ENCODE measurements at regions not wholly inside any gene's neighbourhood (a gene's known extent, or its start where the extent isn't known, plus 50 kb on each side); places are given as distances from the start of the nearest gene placed in this dataset.

DNA sequence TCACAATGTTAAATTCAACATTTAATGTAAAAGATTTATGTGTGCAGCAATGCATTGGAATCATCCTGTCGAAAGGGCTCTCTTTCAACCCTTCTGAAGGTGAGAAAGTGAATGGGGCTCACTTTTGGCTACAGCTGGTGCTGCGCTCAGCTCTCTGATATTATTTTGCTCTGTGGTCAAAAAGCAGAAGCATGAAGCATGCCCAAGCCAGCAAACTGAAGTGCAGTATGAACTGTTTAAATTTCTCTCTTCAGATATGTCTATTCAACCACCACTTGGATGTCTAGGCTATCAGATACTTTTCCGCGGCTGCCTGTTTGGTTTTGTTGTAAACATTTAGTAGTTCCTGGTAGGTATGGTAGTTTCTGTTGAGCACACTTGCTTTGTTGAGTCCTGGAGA lies 216.9 kb upstream of the TMPRSS15 start:
- no peaks in the 10 kb centered on the region for H3K27me3 ChIP-seq (ENCODE audit: control insufficient read depth, insufficient read depth, low read length, poor library complexity, severe bottlenecking)
- H3K27ac ChIP-seq (ENCODE audit: low read depth, low read length): no peak overlapping the region
- no peak for DNase-seq
- 70 to 81% methylated on average over 2 to 4 of the region's 4 CpGs for WGBS, 2 experiments (ENCODE audit: insufficient coverage in 1 of 2, insufficient read length in 1 of 2)
- Mint-ChIP-seq H3K27me3 (ENCODE audit: insufficient read depth) (no peaks in the 10 kb centered on the region), H3K36me3 (ENCODE audit: low read depth) (no peaks in the 10 kb centered on the region), H3K27ac (no peak overlapping the region), H3K4me1 (peaks cover 14% of the 10 kb centered on the region), H3K9me3 (no peaks in the 10 kb centered on the region), H3K4me3 (no peak overlapping the region)
- no peak overlapping the region for H3K9ac ChIP-seq (ENCODE audit: extremely low read depth, low read length, poor library complexity, severe bottlenecking)
- H3K4me3 ChIP-seq (ENCODE audit: low read length): no peak overlapping the region
- no peaks in the 10 kb centered on the region for H3K36me3 ChIP-seq (ENCODE audit: control insufficient read depth, insufficient read depth, low read length)
- H3K9me3 ChIP-seq (ENCODE audit: control insufficient read depth, low read length): no peaks in the 10 kb centered on the region
- H3K4me1 ChIP-seq (ENCODE audit: control insufficient read depth, insufficient read depth, low read length): no peaks in the 10 kb centered on the region
- TF ChIP-seq, protein P1, sequence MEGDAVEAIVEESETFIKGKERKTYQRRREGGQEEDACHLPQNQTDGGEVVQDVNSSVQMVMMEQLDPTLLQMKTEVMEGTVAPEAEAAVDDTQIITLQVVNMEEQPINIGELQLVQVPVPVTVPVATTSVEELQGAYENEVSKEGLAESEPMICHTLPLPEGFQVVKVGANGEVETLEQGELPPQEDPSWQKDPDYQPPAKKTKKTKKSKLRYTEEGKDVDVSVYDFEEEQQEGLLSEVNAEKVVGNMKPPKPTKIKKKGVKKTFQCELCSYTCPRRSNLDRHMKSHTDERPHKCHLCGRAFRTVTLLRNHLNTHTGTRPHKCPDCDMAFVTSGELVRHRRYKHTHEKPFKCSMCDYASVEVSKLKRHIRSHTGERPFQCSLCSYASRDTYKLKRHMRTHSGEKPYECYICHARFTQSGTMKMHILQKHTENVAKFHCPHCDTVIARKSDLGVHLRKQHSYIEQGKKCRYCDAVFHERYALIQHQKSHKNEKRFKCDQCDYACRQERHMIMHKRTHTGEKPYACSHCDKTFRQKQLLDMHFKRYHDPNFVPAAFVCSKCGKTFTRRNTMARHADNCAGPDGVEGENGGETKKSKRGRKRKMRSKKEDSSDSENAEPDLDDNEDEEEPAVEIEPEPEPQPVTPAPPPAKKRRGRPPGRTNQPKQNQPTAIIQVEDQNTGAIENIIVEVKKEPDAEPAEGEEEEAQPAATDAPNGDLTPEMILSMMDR (conservative IDR thresholded peaks at IDR 0.05): no peak

DNA sequence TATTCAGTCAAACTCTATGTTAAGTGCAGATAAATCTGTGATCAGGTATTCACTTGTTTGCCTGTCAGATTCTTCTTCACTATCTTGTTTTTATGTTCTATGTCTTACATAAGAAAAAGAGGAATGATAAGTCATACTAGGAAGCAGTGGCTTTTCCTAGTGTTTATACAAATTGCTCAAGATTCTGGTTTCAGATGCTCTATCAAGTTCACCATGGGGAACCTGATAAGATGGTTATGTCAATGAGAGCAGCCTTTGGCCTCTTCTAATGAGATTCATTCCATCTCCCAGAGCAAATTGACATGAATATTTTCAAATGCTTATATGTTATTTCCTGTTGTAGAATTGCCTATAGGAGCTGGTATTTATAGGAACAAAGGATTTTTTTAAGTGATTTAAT lies 218.8 kb upstream of the TMPRSS15 start:
- Histone ChIP-seq H3K27me3 (ENCODE audit: control insufficient read depth, insufficient read depth, low read length, poor library complexity, severe bottlenecking) (no peaks in the 10 kb centered on the region), H3K4me3 (ENCODE audit: low read length) (no peak overlapping the region), H3K27ac (ENCODE audit: low read depth, low read length) (no peak overlapping the region), H3K4me1 (ENCODE audit: control insufficient read depth, insufficient read depth, low read length) (no peaks in the 10 kb centered on the region), H3K9ac (ENCODE audit: extremely low read depth, low read length, poor library complexity, severe bottlenecking) (no peak overlapping the region), H3K9me3 (ENCODE audit: control insufficient read depth, low read length) (no peaks in the 10 kb centered on the region), H3K36me3 (ENCODE audit: control insufficient read depth, insufficient read depth, low read length) (no peaks in the 10 kb centered on the region)
- no peaks in the 10 kb centered on the region for H3K9me3 Mint-ChIP-seq
- no peaks in the 10 kb centered on the region for H3K36me3 Mint-ChIP-seq (ENCODE audit: low read depth)
- H3K27me3 Mint-ChIP-seq (ENCODE audit: insufficient read depth): no peaks in the 10 kb centered on the region
- no peak overlapping the region for H3K27ac Mint-ChIP-seq
- H3K4me3 Mint-ChIP-seq: no peak overlapping the region
- TF ChIP-seq, protein P1 (conservative IDR thresholded peaks at IDR 0.05): no peak
- no peak for DNase-seq
- H3K4me1 Mint-ChIP-seq: peaks cover 14% of the 10 kb centered on the region

DNA sequence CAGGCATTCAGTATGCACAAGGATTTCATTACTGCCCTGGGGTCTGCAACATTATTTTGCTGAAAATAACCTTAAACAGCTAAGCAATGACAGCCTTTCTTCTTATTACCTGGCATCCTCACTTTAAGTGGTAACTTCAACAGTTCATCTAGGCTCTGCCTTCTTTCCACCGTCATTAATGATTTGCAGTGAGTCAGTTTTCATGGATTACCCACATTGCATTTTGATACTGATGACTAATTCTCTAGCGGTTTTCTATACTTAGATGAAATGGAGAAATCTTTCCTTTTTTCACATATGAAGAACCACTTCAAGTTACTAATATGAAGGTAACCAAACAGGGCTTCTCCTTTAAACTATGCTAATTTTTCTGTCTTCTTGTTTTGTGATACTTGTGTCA lies 226.9 kb upstream of the TMPRSS15 start:
- Histone ChIP-seq H3K9me3 (ENCODE audit: control insufficient read depth, low read length) (no peaks in the 10 kb centered on the region), H3K4me1 (ENCODE audit: control insufficient read depth, insufficient read depth, low read length) (no peaks in the 10 kb centered on the region), H3K36me3 (ENCODE audit: control insufficient read depth, insufficient read depth, low read length) (no peaks in the 10 kb centered on the region), H3K27me3 (ENCODE audit: control insufficient read depth, insufficient read depth, low read length, poor library complexity, severe bottlenecking) (no peaks in the 10 kb centered on the region), H3K9ac (ENCODE audit: extremely low read depth, low read length, poor library complexity, severe bottlenecking) (no peak overlapping the region), H3K4me3 (ENCODE audit: low read length) (no peak overlapping the region), H3K27ac (ENCODE audit: low read depth, low read length) (no peak overlapping the region)
- Mint-ChIP-seq H3K9me3 (no peaks in the 10 kb centered on the region), H3K4me1 (no peaks in the 10 kb centered on the region), H3K27ac (no peak overlapping the region), H3K27me3 (ENCODE audit: insufficient read depth) (no peaks in the 10 kb centered on the region), H3K36me3 (ENCODE audit: low read depth) (no peaks in the 10 kb centered on the region), H3K4me3 (no peak overlapping the region)
- no peak for DNase-seq
- TF ChIP-seq, protein P1 (conservative IDR thresholded peaks at IDR 0.05): no peak
- WGBS, 2 experiments (ENCODE audit: insufficient coverage in 1 of 2, insufficient read length in 1 of 2): 88% methylated on average over 2 of the region's 2 CpGs; no CpG with 5 or more reads in 1 of the 2 experiments

Measured in endodermal cell (in vitro differentiated cells).